H9 (cell line): ENCODE measurements at regions not wholly inside any gene's neighbourhood (a gene's known extent, or its start where the extent isn't known, plus 50 kb on each side); places are given as distances from the start of the nearest gene placed in this dataset.
"Not testable (repeated sequence)": the region's sequence is repeated elsewhere in the genome, so short reads cannot be mapped to it uniquely, and the experiment has no call there.

Experiments
- DNase-seq: peaks from one replicate; pipeline ENCODE4 v3.0.0-alpha.2; 2017
- H2AFZ ChIP-seq: one replicate; pipeline ENCODE4 v1.6.1; 2013; ENCODE audit warnings: mild to moderate bottlenecking, low read length, control low read depth, moderate library complexity
- H2AK5ac ChIP-seq: 2 replicates; pipeline ENCODE4 v1.6.1; 2013; ENCODE audit warnings: low read length, control low read depth, mixed read lengths; ENCODE audit not compliant: insufficient read length
- H2BK120ac ChIP-seq: one replicate; pipeline ENCODE4 v1.6.1; 2013; ENCODE audit warnings: low read depth, mild to moderate bottlenecking, low read length, control low read depth, inconsistent platforms; ENCODE audit not compliant: poor library complexity, severe bottlenecking
- H2BK12ac ChIP-seq: 2 replicates; pipeline ENCODE4 v1.6.1; 2013; ENCODE audit warnings: low read length, control low read depth, mixed read lengths, low read depth; ENCODE audit not compliant: insufficient read length
- H2BK15ac ChIP-seq: 2 replicates; pipeline ENCODE4 v1.6.1; 2013; ENCODE audit warnings: low read depth, low read length, control low read depth
- H2BK20ac ChIP-seq: one replicate; pipeline ENCODE4 v1.6.1; 2013; ENCODE audit warnings: low read depth, mild to moderate bottlenecking, low read length, control low read depth, inconsistent platforms; ENCODE audit not compliant: poor library complexity, severe bottlenecking
- H2BK5ac ChIP-seq: 2 replicates; pipeline ENCODE4 v1.6.1; 2013; ENCODE audit warnings: low read length, control low read depth, mixed read lengths; ENCODE audit not compliant: insufficient read length
- H3K14ac ChIP-seq: 2 replicates; pipeline ENCODE4 v1.6.1; 2013; ENCODE audit warnings: low read length, control low read depth; ENCODE audit not compliant: insufficient read depth
- H3K18ac ChIP-seq: 2 replicates; pipeline ENCODE4 v1.6.1; 2013; ENCODE audit warnings: low read depth, mild to moderate bottlenecking, mixed read lengths, low read length, control low read depth; ENCODE audit not compliant: insufficient read length
- H3K23ac ChIP-seq: 2 replicates; pipeline ENCODE4 v1.6.1; 2013; ENCODE audit warnings: low read length, control low read depth, mixed read lengths, low read depth; ENCODE audit not compliant: insufficient read length
- H3K23me2 ChIP-seq: 2 replicates; pipeline ENCODE4 v1.6.1; 2013; ENCODE audit warnings: low read depth, mild to moderate bottlenecking, mixed read lengths, low read length, control low read depth; ENCODE audit not compliant: insufficient read length, poor library complexity, severe bottlenecking
- H3K27ac ChIP-seq: 2 replicates; pipeline ENCODE4 v1.5.1; 2013; ENCODE audit warnings: low read length, control low read depth, mixed read lengths, low read depth; ENCODE audit not compliant: insufficient read length
- H3K27me3 ChIP-seq: 2 replicates; pipeline ENCODE4 v1.6.1; 2013; ENCODE audit warnings: low read length, control low read depth, inconsistent platforms; ENCODE audit not compliant: insufficient read depth
- H3K4ac ChIP-seq: 2 replicates; pipeline ENCODE4 v1.6.1; 2013; ENCODE audit warnings: low read depth, mild to moderate bottlenecking, control low read depth, inconsistent platforms, low read length, moderate library complexity
- H3K4me1 ChIP-seq: 2 replicates; pipeline ENCODE4 v1.6.1; 2013; ENCODE audit warnings: low read length, control low read depth, inconsistent platforms; ENCODE audit not compliant: insufficient read depth
- H3K4me2 ChIP-seq: 2 replicates; pipeline ENCODE4 v1.6.1; 2013; ENCODE audit warnings: low read length, control low read depth, mixed read lengths; ENCODE audit not compliant: insufficient read length, insufficient read depth
- H3K56ac ChIP-seq: 2 replicates; pipeline ENCODE4 v1.6.1; 2013; ENCODE audit warnings: low read depth, mild to moderate bottlenecking, mixed read lengths, low read length, control low read depth; ENCODE audit not compliant: insufficient read length
- H3K79me1 ChIP-seq: 2 replicates; pipeline ENCODE4 v1.6.1; 2013; ENCODE audit warnings: low read depth, mild to moderate bottlenecking, moderate library complexity, low read length, control low read depth, inconsistent platforms; ENCODE audit not compliant: insufficient read depth, poor library complexity, severe bottlenecking
- H3K79me2 ChIP-seq: 2 replicates; pipeline ENCODE4 v1.6.1; 2013; ENCODE audit warnings: low read length, control low read depth, inconsistent platforms; ENCODE audit not compliant: insufficient read depth
- H3K9ac ChIP-seq: 2 replicates; pipeline ENCODE4 v1.6.1; 2013; ENCODE audit warnings: low read length, control low read depth, mixed read lengths; ENCODE audit not compliant: insufficient read length; ENCODE audit errors: extremely low read depth
- H3K9me3 ChIP-seq: one replicate; pipeline ENCODE4 v1.6.1; 2013; ENCODE audit warnings: low read depth, low read length, inconsistent platforms; ENCODE audit not compliant: control insufficient read depth
- H3T11ph ChIP-seq: one replicate; pipeline ENCODE4 v1.6.1; 2013; ENCODE audit warnings: mild to moderate bottlenecking, low read length, control low read depth, inconsistent platforms
- H4K20me1 ChIP-seq: one replicate; pipeline ENCODE4 v1.6.1; 2013; ENCODE audit not compliant: control insufficient read depth, insufficient read length, insufficient read depth
- H4K5ac ChIP-seq: 2 replicates; pipeline ENCODE4 v1.6.1; 2013; ENCODE audit warnings: low read depth, mild to moderate bottlenecking, mixed read lengths, low read length, control low read depth; ENCODE audit not compliant: insufficient read length
- H4K8ac ChIP-seq: replicated peaks from 2 replicates; pipeline ENCODE4 v1.6.1; 2013; ENCODE audit warnings: low read length, control low read depth, mixed read lengths, low read depth; ENCODE audit not compliant: insufficient read length
- H4K91ac ChIP-seq: 2 replicates; pipeline ENCODE4 v1.6.1; 2013; ENCODE audit warnings: low read depth, mild to moderate bottlenecking, moderate library complexity, mixed read lengths, low read length, control low read depth; ENCODE audit not compliant: insufficient read length
- H3K27ac Mint-ChIP-seq, 3 experiments: 2 replicates in 2 of 3; 3 replicates in 1 of 3; pipeline ENCODE4 v1.8.0; 2020 to 2021; ENCODE audit warnings: mixed read lengths in 3 of 3, mild to moderate bottlenecking in 1 of 3, moderate library complexity in 1 of 3
- H3K27me3 Mint-ChIP-seq: 2 replicates; pipeline ENCODE4 v1.8.0; 2021; ENCODE audit warnings: low read depth, mild to moderate bottlenecking, moderate library complexity, mixed read lengths
- H3K36me3 Mint-ChIP-seq, 3 experiments: 2 replicates in 2 of 3; 3 replicates in 1 of 3; pipeline ENCODE4 v1.8.0; 2020 to 2021; ENCODE audit warnings: low read depth in 3 of 3, mixed read lengths in 3 of 3; ENCODE audit not compliant: insufficient read depth in 1 of 3
- H3K4me1 Mint-ChIP-seq, 2 experiments: 2 replicates each; pipeline ENCODE4 v1.8.0; 2020; ENCODE audit warnings: mixed read lengths in 2 of 2
- H3K4me3 Mint-ChIP-seq, 2 experiments: 2 replicates in 1 of 2; 3 replicates in 1 of 2; pipeline ENCODE4 v1.8.0; 2020 to 2021; ENCODE audit warnings: mild to moderate bottlenecking in 2 of 2, mixed read lengths in 2 of 2, moderate library complexity in 1 of 2
- H3K9me3 Mint-ChIP-seq, 2 experiments: 2 replicates in 1 of 2; 3 replicates in 1 of 2; pipeline ENCODE4 v1.8.0; 2020; ENCODE audit warnings: mild to moderate bottlenecking in 2 of 2, mixed read lengths in 2 of 2, moderate library complexity in 1 of 2
- CTCF ChIP-seq: fragments of 200-600 bp; sonication (generic); conservative IDR thresholded peaks from 3 replicates; pipeline ENCODE4 v1.8.0; 2021; ENCODE audit warnings: antibody characterized with exemption, mild to moderate bottlenecking
- WGBS: extraction: QIAGEN DNeasy Blood & Tissue Kit; methylation state at CpG from one replicate; pipeline ENCODE4 v1.1.7; 2013; ENCODE audit warnings: missing lambda C conversion rate, low lambda C conversion rate, mixed read lengths; ENCODE audit not compliant: insufficient read length; ENCODE audit errors: extremely low coverage; 5-methylcytosine and 5-hydroxymethylcytosine counted together

GRCh38 chr1:192463661-192464060 is 111.9 kb upstream of the RGS1 start:
- DNase-seq = no peak
- H3K9me3 Mint-ChIP-seq = no peaks in the 10 kb centered on the region
- no peak for TF ChIP-seq CTCF
- H3K4me3 Mint-ChIP-seq = no peak overlapping the region
- no peaks in the 10 kb centered on the region for H3K36me3 Mint-ChIP-seq
- no peaks in the 10 kb centered on the region for H4K20me1 ChIP-seq
- no peaks in the 10 kb centered on the region; the same call in 1 of the 2 replicates for H3K27me3 Mint-ChIP-seq
- no peak overlapping the region for H2BK12ac ChIP-seq
- H4K8ac ChIP-seq = no peak overlapping the region
- no peak overlapping the region for H3K4ac ChIP-seq
- H3K4me2 ChIP-seq = no peak overlapping the region
- H2AK5ac ChIP-seq = no peak overlapping the region
- H3K56ac ChIP-seq = no peak overlapping the region
- H4K91ac ChIP-seq = no peak overlapping the region
- no peak overlapping the region for H4K5ac ChIP-seq
- H2BK120ac ChIP-seq = no peak overlapping the region
- no peak overlapping the region for H3K23ac ChIP-seq
- no peak overlapping the region for H2BK20ac ChIP-seq
- WGBS = no CpG with 5 or more reads among the region's 3 CpGs
- H2BK5ac ChIP-seq = no peak overlapping the region
- H3K9me3 ChIP-seq = no peaks in the 10 kb centered on the region
- H3K79me1 ChIP-seq = no peaks in the 10 kb centered on the region
- no peaks in the 10 kb centered on the region for H3K79me2 ChIP-seq
- H3K9ac ChIP-seq = no peak overlapping the region
- no peak overlapping the region for H3K18ac ChIP-seq
- H3K27ac ChIP-seq = no peak overlapping the region
- no peaks in the 10 kb centered on the region for H3K4me1 ChIP-seq
- H3K27me3 ChIP-seq = no peaks in the 10 kb centered on the region
- peak overlapping the region in 1 of 3 experiments; percentile 16; a peak in 1 of 7 replicates for H3K27ac Mint-ChIP-seq
- no peak overlapping the region for H2BK15ac ChIP-seq
- peaks cover 0 to 10% of the 10 kb centered on the region in 2 experiments; a peak in 2 of 4 replicates for H3K4me1 Mint-ChIP-seq
- no peak overlapping the region for H3K14ac ChIP-seq
- H2AFZ ChIP-seq = no peak overlapping the region
- H3T11ph ChIP-seq = no peak overlapping the region
- H3K23me2 ChIP-seq = no peaks in the 10 kb centered on the region

GRCh38 chr1:192465221-192465620 is 110.4 kb upstream of the RGS1 start:
- H3K27me3 ChIP-seq, H3K56ac ChIP-seq, H2BK15ac ChIP-seq, H4K8ac ChIP-seq, H2BK5ac ChIP-seq, H3K4me2 ChIP-seq, H3K9me3 ChIP-seq, DNase-seq, H3K4me1 ChIP-seq, H3K14ac ChIP-seq, H3K79me1 ChIP-seq, H2AK5ac ChIP-seq, H2BK20ac ChIP-seq, H3T11ph ChIP-seq, H3K27me3 Mint-ChIP-seq, H3K36me3 Mint-ChIP-seq, H3K27ac ChIP-seq, H3K9ac ChIP-seq, H4K20me1 ChIP-seq, H3K27ac Mint-ChIP-seq, H3K79me2 ChIP-seq, H3K23ac ChIP-seq, H2BK120ac ChIP-seq, H3K4ac ChIP-seq, H3K23me2 ChIP-seq, H4K5ac ChIP-seq, H2BK12ac ChIP-seq, H2AFZ ChIP-seq, H3K4me3 Mint-ChIP-seq, H3K18ac ChIP-seq, H3K9me3 Mint-ChIP-seq, H4K91ac ChIP-seq: not testable (repeated sequence)
- peaks cover 0 to 10% of the 10 kb centered on the region in 2 experiments; a peak in 2 of 4 replicates for H3K4me1 Mint-ChIP-seq
- no CpG with 5 or more reads among the region's 4 CpGs for WGBS
